Osteoblast (primary cell): ENCODE measurements at regions not wholly inside any gene's neighbourhood (a gene's known extent, or its start where the extent isn't known, plus 50 kb on each side); places are given as distances from the start of the nearest gene placed in this dataset.
A peak's percentile ranks its signal among the peaks of the same experiment; 100 is the strongest.

Source experiments
- DNase-seq: peaks from one replicate; pipeline ENCODE4 v3.0.0; 2011; ENCODE audit warnings: low spot score, mixed read lengths; ENCODE audit not compliant: insufficient read length; ENCODE audit errors: missing footprints
- H2AFZ ChIP-seq: 2 replicates; pipeline ENCODE4 v1.6.0; 2011; ENCODE audit warnings: mild to moderate bottlenecking, low read length
- H3K27ac ChIP-seq: 2 replicates; pipeline ENCODE4 v1.5.1; 2011; ENCODE audit warnings: mild to moderate bottlenecking, low read depth, low read length, moderate library complexity
- H3K27me3 ChIP-seq: 2 replicates; pipeline ENCODE4 v1.6.0; 2012; ENCODE audit warnings: mild to moderate bottlenecking, control low read depth, inconsistent platforms, low read length, moderate library complexity; ENCODE audit not compliant: insufficient read depth
- H3K36me3 ChIP-seq: 2 replicates; pipeline ENCODE4 v1.5.1; 2011; ENCODE audit warnings: mild to moderate bottlenecking, low read length, control low read depth, moderate library complexity; ENCODE audit not compliant: insufficient read depth
- H3K4me1 ChIP-seq: 2 replicates; pipeline ENCODE4 v1.5.1; 2011; ENCODE audit warnings: mild to moderate bottlenecking, low read length, control low read depth, moderate library complexity; ENCODE audit not compliant: insufficient read depth
- H3K4me2 ChIP-seq: 2 replicates; pipeline ENCODE4 v1.6.0; 2011; ENCODE audit warnings: mild to moderate bottlenecking, low read length; ENCODE audit not compliant: insufficient read depth
- H3K4me3 ChIP-seq: fragments of 200-600 bp; sonication (generic); 3 replicates; pipeline ENCODE4 v1.5.1; 2012; ENCODE audit warnings: mild to moderate bottlenecking, low read length, inconsistent platforms; ENCODE audit not compliant: insufficient read depth
- H3K79me2 ChIP-seq: 2 replicates; pipeline ENCODE4 v1.6.0; 2012; ENCODE audit warnings: mild to moderate bottlenecking, low read length, control low read depth, inconsistent platforms; ENCODE audit not compliant: insufficient read depth
- H3K9me3 ChIP-seq: 2 replicates; pipeline ENCODE4 v1.5.1; 2011; ENCODE audit warnings: low read depth, low read length, control low read depth
- H4K20me1 ChIP-seq: 2 replicates; pipeline ENCODE4 v1.6.0; 2012; ENCODE audit warnings: mild to moderate bottlenecking, low read length, control low read depth; ENCODE audit not compliant: insufficient read depth
- TF ChIP-seq, protein P1 (sequence below): IDR thresholded peaks from 2 replicates; pipeline ENCODE4 v1.5.1; 2011; ENCODE audit warnings: mild to moderate bottlenecking, low read depth, low read length, moderate library complexity; ENCODE audit errors: extremely low read depth

DNA sequence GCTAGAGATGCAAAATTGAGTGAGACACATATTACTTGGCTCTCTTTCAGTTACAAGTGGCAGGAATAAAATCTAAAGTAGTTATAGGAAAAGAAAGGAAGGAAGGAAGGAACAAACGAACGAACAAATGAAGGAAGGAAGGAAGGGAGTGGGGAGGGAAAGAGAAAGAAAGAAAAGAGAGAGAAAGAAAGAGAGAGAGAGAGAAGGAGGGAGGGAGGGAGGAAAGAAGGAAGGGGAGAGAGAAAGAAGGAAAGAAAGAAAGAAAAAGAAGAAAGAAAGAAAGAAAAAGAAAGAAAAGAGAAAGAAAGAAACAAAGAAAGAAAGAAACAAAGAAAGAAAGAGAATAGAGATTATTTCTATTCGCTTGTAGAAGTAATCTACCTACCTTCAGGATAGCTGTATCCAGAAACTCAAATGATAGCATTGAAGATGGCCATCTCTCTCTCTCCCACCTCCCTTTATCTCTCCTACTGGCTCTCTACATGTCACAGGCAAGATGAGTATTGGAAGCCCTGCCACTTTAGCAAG, 229.7 kb upstream of the TLE3 start:
- Histone ChIP-seq H3K4me2 (peak overlapping the region; percentile 63), H2AFZ (peak overlapping the region; percentile 7), H3K36me3 (no peaks in the 10 kb centered on the region), H3K79me2 (no peaks in the 10 kb centered on the region), H3K27me3 (peaks cover 3% of the 10 kb centered on the region), H3K4me3 (no peak overlapping the region), H3K9me3 (no peaks in the 10 kb centered on the region), H3K27ac (peak overlapping the region; percentile 29), H4K20me1 (no peaks in the 10 kb centered on the region), H3K4me1 (peaks cover 43% of the 10 kb centered on the region)
- DNase-seq, result no peak
- TF ChIP-seq, protein P1, sequence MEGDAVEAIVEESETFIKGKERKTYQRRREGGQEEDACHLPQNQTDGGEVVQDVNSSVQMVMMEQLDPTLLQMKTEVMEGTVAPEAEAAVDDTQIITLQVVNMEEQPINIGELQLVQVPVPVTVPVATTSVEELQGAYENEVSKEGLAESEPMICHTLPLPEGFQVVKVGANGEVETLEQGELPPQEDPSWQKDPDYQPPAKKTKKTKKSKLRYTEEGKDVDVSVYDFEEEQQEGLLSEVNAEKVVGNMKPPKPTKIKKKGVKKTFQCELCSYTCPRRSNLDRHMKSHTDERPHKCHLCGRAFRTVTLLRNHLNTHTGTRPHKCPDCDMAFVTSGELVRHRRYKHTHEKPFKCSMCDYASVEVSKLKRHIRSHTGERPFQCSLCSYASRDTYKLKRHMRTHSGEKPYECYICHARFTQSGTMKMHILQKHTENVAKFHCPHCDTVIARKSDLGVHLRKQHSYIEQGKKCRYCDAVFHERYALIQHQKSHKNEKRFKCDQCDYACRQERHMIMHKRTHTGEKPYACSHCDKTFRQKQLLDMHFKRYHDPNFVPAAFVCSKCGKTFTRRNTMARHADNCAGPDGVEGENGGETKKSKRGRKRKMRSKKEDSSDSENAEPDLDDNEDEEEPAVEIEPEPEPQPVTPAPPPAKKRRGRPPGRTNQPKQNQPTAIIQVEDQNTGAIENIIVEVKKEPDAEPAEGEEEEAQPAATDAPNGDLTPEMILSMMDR, result no peak

DNA sequence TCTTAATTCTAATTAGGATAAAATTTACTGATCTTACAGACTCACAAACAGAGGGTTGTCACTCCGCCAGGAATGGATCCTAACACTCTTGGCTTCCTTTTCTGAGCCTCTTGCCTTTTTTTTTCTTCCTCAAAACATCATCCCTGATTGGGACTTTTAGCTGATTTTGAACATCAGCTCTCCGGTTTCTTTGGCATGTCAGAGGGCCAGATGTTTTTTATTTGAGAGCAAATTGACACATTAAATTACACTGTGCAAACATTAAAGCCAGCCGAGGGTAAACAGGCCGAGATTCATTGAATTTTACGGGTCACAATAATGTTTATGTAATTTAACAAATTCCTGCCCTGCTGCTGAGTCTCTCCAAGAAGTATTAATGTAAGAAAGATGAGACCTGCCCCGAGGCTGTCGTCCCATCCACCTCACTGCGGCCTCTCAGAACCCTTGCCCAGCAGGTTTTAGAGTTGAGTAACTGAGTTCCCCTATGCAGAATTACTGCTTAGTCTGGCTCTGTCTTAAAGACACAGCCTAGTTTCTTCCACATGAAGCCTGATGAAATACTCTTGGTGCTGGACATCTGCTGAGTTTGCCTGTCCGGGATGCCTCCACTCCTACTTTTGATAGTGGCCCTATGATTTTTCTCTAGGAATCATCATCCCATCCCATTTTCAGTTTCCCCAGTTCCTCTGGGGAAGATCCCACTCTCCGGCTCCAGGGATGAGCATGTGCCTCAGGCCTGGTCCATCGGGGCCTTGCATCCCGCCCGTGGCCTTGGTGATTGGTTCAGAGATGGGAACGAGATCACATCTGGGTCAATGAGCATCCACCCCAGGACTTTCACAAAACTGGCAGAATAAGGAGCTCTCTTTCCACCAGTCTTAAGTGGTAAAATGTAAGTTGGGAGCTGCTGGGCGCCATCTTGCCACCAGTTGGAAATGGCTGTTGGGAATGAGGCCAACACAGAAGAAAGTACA, 226.6 kb upstream of the TLE3 start:
- no peaks in the 10 kb centered on the region for H3K9me3 ChIP-seq
- peak overlapping the region; percentile 0 for H3K27ac ChIP-seq
- TF ChIP-seq, protein P1, result no peak
- peak overlapping the region; percentile 29 for H3K4me2 ChIP-seq
- no peaks in the 10 kb centered on the region for H3K36me3 ChIP-seq
- H3K27me3 ChIP-seq, result no peaks in the 10 kb centered on the region
- peaks cover 50% of the 10 kb centered on the region for H3K4me1 ChIP-seq
- no peak overlapping the region for H3K4me3 ChIP-seq
- H3K79me2 ChIP-seq, result no peaks in the 10 kb centered on the region
- no peaks in the 10 kb centered on the region for H4K20me1 ChIP-seq
- DNase-seq, result no peak
- no peak overlapping the region for H2AFZ ChIP-seq

DNA sequence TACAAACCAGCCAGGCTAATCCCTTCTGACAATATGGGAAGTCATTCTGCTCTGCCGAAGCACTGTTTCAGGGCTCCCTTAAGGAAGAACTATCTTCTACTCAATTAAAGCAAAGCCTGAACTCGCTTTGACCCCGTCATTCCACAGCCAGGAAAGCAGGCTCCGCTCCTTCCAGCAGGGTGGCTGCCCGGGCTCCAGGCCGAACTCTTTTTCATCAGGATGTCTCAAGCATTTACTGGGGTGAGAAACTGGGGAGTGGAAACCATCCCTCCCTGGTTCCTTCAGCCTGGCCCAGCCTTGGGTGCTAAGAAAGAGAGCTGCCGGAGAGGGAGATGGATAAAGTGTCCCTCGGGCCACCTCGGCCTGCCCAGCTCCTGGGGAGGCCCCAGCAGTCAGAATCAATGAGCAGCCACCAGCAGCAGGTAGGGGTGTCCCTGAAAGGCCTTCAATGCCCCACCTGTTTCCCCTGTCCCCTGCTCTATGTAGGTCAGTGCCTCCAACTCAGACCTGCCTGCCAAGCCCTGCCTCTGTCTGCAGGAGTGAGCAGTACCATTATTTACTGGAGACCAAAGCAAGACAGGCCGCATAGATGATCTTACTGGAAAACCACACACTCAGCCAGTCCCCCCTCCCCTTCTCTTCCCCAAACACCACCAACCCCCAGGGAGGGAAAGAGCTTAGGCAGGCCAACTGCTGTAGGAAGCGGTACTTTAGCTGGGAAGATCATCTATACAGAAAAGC, 225.6 kb upstream of the TLE3 start:
- Histone ChIP-seq H3K9me3 (no peaks in the 10 kb centered on the region), H3K4me2 (peak overlapping the region; percentile 29), H3K27me3 (no peaks in the 10 kb centered on the region), H3K4me3 (no peak overlapping the region), H2AFZ (no peak overlapping the region), H3K79me2 (no peaks in the 10 kb centered on the region), H3K4me1 (peaks cover 50% of the 10 kb centered on the region), H3K27ac (peak overlapping the region; percentile 45), H3K36me3 (no peaks in the 10 kb centered on the region), H4K20me1 (no peaks in the 10 kb centered on the region)
- TF ChIP-seq, protein P1, result no peak
- DNase-seq, result no peak
